GM23338 (cell line): ENCODE measurements at regions not wholly inside any gene's neighbourhood (a gene's known extent, or its start where the extent isn't known, plus 50 kb on each side); places are given as distances from the start of the nearest gene placed in this dataset.

Experiments used
- ATAC-seq: fragments of 200-7000 bp; cut with Tn5 transposase; 3 replicates; pipeline ENCODE4 v1.9.1; 2020
- DNase-seq: peaks from one replicate; pipeline ENCODE4 v3.0.0-alpha.2; 2015; ENCODE audit warnings: low spot score
- H2AFZ ChIP-seq: fragments of 200-600 bp; sonication (generic); 2 replicates; pipeline ENCODE4 v1.8.0; 2016; ENCODE audit warnings: antibody characterized with exemption, mild to moderate bottlenecking, moderate library complexity
- H3F3A ChIP-seq: fragments of 200-600 bp; sonication (generic); replicated peaks from 2 replicates; pipeline ENCODE4 v1.8.0; 2017; ENCODE audit warnings: antibody characterized with exemption, mixed run types, low read depth
- H3K27ac ChIP-seq: fragments of 200-600 bp; sonication (generic); 2 replicates; pipeline ENCODE4 v1.6.1; 2016; ENCODE audit warnings: low read depth
- H3K27me3 ChIP-seq: fragments of 200-600 bp; sonication (generic); 2 replicates; pipeline ENCODE4 v1.8.0; 2016; ENCODE audit warnings: mild to moderate bottlenecking, mixed run types, moderate library complexity; ENCODE audit not compliant: insufficient read depth
- H3K36me3 ChIP-seq: fragments of 200-600 bp; sonication (generic); 2 replicates; pipeline ENCODE4 v1.8.0; 2016; ENCODE audit warnings: mild to moderate bottlenecking; ENCODE audit not compliant: insufficient read depth
- H3K4me1 ChIP-seq: fragments of 200-600 bp; sonication (generic); 2 replicates; pipeline ENCODE4 v1.8.0; 2016; ENCODE audit warnings: mild to moderate bottlenecking, moderate library complexity; ENCODE audit not compliant: insufficient read depth
- H3K4me2 ChIP-seq: fragments of 200-600 bp; sonication (generic); 2 replicates; pipeline ENCODE4 v1.7.1; 2017; ENCODE audit warnings: mixed run types
- H3K4me3 ChIP-seq: fragments of 200-600 bp; sonication (generic); 2 replicates; pipeline ENCODE4 v1.6.1; 2016; ENCODE audit warnings: mixed run types
- H3K79me2 ChIP-seq: fragments of 200-600 bp; sonication (generic); replicated peaks from 2 replicates; pipeline ENCODE4 v1.8.0; 2017; ENCODE audit warnings: mild to moderate bottlenecking; ENCODE audit not compliant: insufficient read depth
- H3K9me2 ChIP-seq: fragments of 200-600 bp; sonication (generic); 2 replicates; pipeline ENCODE4 v1.8.0; 2017; ENCODE audit not compliant: insufficient read depth
- H4K20me1 ChIP-seq: fragments of 200-600 bp; sonication (generic); replicated peaks from 2 replicates; pipeline ENCODE4 v1.8.0; 2017; ENCODE audit warnings: mild to moderate bottlenecking; ENCODE audit not compliant: insufficient read depth
- H3K27ac Mint-ChIP-seq: 2 replicates; pipeline ENCODE4 v1.8.0; 2020; ENCODE audit warnings: inconsistent platforms, mild to moderate bottlenecking, moderate library complexity, mixed read lengths
- H3K27me3 Mint-ChIP-seq: 3 replicates; pipeline ENCODE4 v1.8.0; 2022; ENCODE audit warnings: low read depth, mild to moderate bottlenecking, moderate library complexity, mixed read lengths, inconsistent platforms; ENCODE audit not compliant: insufficient read depth, poor library complexity
- H3K36me3 Mint-ChIP-seq: 3 replicates; pipeline ENCODE4 v1.8.0; 2021; ENCODE audit warnings: low read depth, mild to moderate bottlenecking, inconsistent platforms, moderate library complexity, mixed read lengths
- H3K4me1 Mint-ChIP-seq: 3 replicates; pipeline ENCODE4 v1.8.0; 2020; ENCODE audit warnings: mild to moderate bottlenecking, inconsistent platforms, mixed read lengths
- H3K4me3 Mint-ChIP-seq: 3 replicates; pipeline ENCODE4 v1.8.0; 2021; ENCODE audit warnings: moderate library complexity, mild to moderate bottlenecking, inconsistent platforms, mixed read lengths
- H3K9me3 Mint-ChIP-seq: 3 replicates; pipeline ENCODE4 v1.8.0; 2020; ENCODE audit warnings: moderate library complexity, mild to moderate bottlenecking, inconsistent platforms, mixed read lengths
- CREB1 ChIP-seq: fragments of 250-450 bp; sonication (Bioruptor Pico); IDR thresholded peaks from 2 replicates; pipeline ENCODE4 v1.5.0; 2020; ENCODE audit warnings: low read depth, mild to moderate bottlenecking, moderate library complexity
- EZH2 ChIP-seq: fragments of 200-600 bp; sonication (generic); IDR thresholded peaks from one replicate; pipeline ENCODE4 v1.8.0; 2017; ENCODE audit warnings: antibody characterized with exemption, mild to moderate bottlenecking, low read depth; ENCODE audit not compliant: unreplicated experiment
- EZH2phosphoT487 ChIP-seq: fragments of 200-600 bp; sonication (generic); IDR thresholded peaks from one replicate; pipeline ENCODE4 v1.8.1; 2018; ENCODE audit warnings: antibody characterized with exemption; ENCODE audit not compliant: unreplicated experiment
- JUNB ChIP-seq: IDR thresholded peaks from one replicate; pipeline ENCODE4 v1.6.1; 2016; ENCODE audit warnings: antibody characterized with exemption; ENCODE audit not compliant: unreplicated experiment
- NANOG ChIP-seq: IDR thresholded peaks from 2 replicates; pipeline ENCODE4 v1.6.1; 2016; ENCODE audit warnings: antibody characterized with exemption, borderline replicate concordance
- POLR2AphosphoS5 ChIP-seq: IDR thresholded peaks from 2 replicates; pipeline ENCODE4 v1.6.1; 2016; ENCODE audit warnings: antibody characterized with exemption, low read depth
- STAT1 ChIP-seq: IDR thresholded peaks from one replicate; pipeline ENCODE4 v1.6.1; 2016; ENCODE audit warnings: antibody characterized with exemption; ENCODE audit not compliant: unreplicated experiment
- ZNF114 ChIP-seq: fragments of 250-450 bp; sonication (Bioruptor Pico); IDR thresholded peaks from 2 replicates; pipeline ENCODE4 v1.5.0; 2020; ENCODE audit warnings: mild to moderate bottlenecking, moderate library complexity
- ZNF331 ChIP-seq: fragments of 250-450 bp; sonication (Bioruptor Pico); IDR thresholded peaks from 2 replicates; pipeline ENCODE4 v1.5.0; 2020; ENCODE audit warnings: low read depth, mild to moderate bottlenecking, moderate library complexity
- TF ChIP-seq, protein P1 (sequence below): fragments of 250-450 bp; sonication (Bioruptor Pico); IDR thresholded peaks from 2 replicates; pipeline ENCODE4 v1.5.0; 2020; ENCODE audit warnings: mild to moderate bottlenecking, moderate library complexity
- TF ChIP-seq, protein P2 (sequence below), 2 experiments: fragments of 200-600 bp in 1 of 2; sonication (generic) in 1 of 2; conservative IDR thresholded peaks; 2 replicates each; pipeline versions ENCODE4 v1.5.1 to v1.6.1; 2016 to 2017; ENCODE audit warnings: antibody characterized with exemption in 2 of 2, low read depth in 2 of 2, mild to moderate bottlenecking in 2 of 2, moderate library complexity in 1 of 2
- TF ChIP-seq, protein P3 (sequence below): IDR thresholded peaks from 2 replicates; pipeline ENCODE4 v1.6.1; 2016; ENCODE audit warnings: antibody characterized with exemption
- TF ChIP-seq, protein P4 (sequence below): IDR thresholded peaks from one replicate; pipeline ENCODE4 v1.6.1; 2018; ENCODE audit warnings: antibody characterized with exemption; ENCODE audit not compliant: unreplicated experiment

DNA sequence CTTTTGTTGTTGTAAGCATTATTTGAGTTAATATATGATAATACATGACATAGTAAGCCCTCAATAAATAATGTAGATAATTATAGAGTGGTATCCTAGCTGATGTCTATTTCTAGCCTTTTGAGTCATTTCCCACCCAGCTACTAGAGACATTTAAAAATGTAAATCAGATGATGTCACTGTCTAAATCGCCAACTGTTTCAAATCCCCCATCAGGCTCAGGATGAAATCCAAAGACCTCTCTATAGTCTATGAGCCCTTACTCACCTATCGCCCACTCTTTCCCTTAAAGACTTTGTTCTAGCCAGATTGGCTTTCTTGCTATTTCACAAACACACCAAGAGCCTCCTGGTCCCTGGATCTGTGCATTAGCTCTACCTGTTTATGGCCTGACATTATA lies 135.4 kb upstream of the PLET1 start:
- H3K4me1 ChIP-seq: no peaks in the 10 kb centered on the region
- H3K4me3 ChIP-seq: no peak overlapping the region
- H3F3A ChIP-seq: no peaks in the 10 kb centered on the region
- H4K20me1 ChIP-seq: no peaks in the 10 kb centered on the region
- H3K27me3 ChIP-seq: no peaks in the 10 kb centered on the region
- DNase-seq: no peak
- H3K36me3 ChIP-seq: no peaks in the 10 kb centered on the region
- TF ChIP-seq POLR2AphosphoS5 (no peak), NANOG (no peak), ZNF331 (no peak), EZH2 (no peak), EZH2phosphoT487 (no peak), CREB1 (no peak), STAT1 (no peak), ZNF114 (CRISPR knock-in tag) (no peak), JUNB (no peak)
- TF ChIP-seq, protein P1, sequence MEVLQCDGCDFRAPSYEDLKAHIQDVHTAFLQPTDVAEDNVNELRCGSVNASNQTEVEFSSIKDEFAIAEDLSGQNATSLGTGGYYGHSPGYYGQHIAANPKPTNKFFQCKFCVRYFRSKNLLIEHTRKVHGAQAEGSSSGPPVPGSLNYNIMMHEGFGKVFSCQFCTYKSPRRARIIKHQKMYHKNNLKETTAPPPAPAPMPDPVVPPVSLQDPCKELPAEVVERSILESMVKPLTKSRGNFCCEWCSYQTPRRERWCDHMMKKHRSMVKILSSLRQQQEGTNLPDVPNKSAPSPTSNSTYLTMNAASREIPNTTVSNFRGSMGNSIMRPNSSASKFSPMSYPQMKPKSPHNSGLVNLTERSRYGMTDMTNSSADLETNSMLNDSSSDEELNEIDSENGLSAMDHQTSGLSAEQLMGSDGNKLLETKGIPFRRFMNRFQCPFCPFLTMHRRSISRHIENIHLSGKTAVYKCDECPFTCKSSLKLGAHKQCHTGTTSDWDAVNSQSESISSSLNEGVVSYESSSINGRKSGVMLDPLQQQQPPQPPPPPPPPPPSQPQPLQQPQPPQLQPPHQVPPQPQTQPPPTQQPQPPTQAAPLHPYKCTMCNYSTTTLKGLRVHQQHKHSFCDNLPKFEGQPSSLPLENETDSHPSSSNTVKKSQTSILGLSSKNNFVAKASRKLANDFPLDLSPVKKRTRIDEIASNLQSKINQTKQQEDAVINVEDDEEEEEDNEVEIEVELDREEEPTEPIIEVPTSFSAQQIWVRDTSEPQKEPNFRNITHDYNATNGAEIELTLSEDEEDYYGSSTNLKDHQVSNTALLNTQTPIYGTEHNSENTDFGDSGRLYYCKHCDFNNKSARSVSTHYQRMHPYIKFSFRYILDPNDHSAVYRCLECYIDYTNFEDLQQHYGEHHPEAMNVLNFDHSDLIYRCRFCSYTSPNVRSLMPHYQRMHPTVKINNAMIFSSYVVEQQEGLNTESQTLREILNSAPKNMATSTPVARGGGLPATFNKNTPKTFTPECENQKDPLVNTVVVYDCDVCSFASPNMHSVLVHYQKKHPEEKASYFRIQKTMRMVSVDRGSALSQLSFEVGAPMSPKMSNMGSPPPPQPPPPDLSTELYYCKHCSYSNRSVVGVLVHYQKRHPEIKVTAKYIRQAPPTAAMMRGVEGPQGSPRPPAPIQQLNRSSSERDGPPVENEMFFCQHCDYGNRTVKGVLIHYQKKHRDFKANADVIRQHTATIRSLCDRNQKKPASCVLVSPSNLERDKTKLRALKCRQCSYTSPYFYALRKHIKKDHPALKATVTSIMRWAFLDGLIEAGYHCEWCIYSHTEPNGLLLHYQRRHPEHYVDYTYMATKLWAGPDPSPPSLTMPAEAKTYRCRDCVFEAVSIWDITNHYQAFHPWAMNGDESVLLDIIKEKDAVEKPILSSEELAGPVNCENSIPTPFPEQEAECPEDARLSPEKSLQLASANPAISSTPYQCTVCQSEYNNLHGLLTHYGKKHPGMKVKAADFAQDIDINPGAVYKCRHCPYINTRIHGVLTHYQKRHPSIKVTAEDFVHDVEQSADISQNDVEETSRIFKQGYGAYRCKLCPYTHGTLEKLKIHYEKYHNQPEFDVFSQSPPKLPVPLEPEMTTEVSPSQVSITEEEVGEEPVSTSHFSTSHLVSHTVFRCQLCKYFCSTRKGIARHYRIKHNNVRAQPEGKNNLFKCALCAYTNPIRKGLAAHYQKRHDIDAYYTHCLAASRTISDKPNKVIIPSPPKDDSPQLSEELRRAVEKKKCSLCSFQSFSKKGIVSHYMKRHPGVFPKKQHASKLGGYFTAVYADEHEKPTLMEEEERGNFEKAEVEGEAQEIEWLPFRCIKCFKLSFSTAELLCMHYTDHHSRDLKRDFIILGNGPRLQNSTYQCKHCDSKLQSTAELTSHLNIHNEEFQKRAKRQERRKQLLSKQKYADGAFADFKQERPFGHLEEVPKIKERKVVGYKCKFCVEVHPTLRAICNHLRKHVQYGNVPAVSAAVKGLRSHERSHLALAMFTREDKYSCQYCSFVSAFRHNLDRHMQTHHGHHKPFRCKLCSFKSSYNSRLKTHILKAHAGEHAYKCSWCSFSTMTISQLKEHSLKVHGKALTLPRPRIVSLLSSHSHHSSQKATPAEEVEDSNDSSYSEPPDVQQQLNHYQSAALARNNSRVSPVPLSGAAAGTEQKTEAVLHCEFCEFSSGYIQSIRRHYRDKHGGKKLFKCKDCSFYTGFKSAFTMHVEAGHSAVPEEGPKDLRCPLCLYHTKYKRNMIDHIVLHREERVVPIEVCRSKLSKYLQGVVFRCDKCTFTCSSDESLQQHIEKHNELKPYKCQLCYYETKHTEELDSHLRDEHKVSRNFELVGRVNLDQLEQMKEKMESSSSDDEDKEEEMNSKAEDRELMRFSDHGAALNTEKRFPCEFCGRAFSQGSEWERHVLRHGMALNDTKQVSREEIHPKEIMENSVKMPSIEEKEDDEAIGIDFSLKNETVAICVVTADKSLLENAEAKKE: no peak
- TF ChIP-seq, protein P2, sequence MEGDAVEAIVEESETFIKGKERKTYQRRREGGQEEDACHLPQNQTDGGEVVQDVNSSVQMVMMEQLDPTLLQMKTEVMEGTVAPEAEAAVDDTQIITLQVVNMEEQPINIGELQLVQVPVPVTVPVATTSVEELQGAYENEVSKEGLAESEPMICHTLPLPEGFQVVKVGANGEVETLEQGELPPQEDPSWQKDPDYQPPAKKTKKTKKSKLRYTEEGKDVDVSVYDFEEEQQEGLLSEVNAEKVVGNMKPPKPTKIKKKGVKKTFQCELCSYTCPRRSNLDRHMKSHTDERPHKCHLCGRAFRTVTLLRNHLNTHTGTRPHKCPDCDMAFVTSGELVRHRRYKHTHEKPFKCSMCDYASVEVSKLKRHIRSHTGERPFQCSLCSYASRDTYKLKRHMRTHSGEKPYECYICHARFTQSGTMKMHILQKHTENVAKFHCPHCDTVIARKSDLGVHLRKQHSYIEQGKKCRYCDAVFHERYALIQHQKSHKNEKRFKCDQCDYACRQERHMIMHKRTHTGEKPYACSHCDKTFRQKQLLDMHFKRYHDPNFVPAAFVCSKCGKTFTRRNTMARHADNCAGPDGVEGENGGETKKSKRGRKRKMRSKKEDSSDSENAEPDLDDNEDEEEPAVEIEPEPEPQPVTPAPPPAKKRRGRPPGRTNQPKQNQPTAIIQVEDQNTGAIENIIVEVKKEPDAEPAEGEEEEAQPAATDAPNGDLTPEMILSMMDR (conservative IDR thresholded peaks at IDR 0.05; ENCODE audit: low read depth in 2 of 2): no peak
- TF ChIP-seq, protein P3, sequence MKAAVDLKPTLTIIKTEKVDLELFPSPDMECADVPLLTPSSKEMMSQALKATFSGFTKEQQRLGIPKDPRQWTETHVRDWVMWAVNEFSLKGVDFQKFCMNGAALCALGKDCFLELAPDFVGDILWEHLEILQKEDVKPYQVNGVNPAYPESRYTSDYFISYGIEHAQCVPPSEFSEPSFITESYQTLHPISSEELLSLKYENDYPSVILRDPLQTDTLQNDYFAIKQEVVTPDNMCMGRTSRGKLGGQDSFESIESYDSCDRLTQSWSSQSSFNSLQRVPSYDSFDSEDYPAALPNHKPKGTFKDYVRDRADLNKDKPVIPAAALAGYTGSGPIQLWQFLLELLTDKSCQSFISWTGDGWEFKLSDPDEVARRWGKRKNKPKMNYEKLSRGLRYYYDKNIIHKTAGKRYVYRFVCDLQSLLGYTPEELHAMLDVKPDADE: no peak
- TF ChIP-seq, protein P4, sequence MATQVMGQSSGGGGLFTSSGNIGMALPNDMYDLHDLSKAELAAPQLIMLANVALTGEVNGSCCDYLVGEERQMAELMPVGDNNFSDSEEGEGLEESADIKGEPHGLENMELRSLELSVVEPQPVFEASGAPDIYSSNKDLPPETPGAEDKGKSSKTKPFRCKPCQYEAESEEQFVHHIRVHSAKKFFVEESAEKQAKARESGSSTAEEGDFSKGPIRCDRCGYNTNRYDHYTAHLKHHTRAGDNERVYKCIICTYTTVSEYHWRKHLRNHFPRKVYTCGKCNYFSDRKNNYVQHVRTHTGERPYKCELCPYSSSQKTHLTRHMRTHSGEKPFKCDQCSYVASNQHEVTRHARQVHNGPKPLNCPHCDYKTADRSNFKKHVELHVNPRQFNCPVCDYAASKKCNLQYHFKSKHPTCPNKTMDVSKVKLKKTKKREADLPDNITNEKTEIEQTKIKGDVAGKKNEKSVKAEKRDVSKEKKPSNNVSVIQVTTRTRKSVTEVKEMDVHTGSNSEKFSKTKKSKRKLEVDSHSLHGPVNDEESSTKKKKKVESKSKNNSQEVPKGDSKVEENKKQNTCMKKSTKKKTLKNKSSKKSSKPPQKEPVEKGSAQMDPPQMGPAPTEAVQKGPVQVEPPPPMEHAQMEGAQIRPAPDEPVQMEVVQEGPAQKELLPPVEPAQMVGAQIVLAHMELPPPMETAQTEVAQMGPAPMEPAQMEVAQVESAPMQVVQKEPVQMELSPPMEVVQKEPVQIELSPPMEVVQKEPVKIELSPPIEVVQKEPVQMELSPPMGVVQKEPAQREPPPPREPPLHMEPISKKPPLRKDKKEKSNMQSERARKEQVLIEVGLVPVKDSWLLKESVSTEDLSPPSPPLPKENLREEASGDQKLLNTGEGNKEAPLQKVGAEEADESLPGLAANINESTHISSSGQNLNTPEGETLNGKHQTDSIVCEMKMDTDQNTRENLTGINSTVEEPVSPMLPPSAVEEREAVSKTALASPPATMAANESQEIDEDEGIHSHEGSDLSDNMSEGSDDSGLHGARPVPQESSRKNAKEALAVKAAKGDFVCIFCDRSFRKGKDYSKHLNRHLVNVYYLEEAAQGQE: no peak
- no peak overlapping the region for H2AFZ ChIP-seq
- H3K27ac ChIP-seq: no peak overlapping the region
- Mint-ChIP-seq H3K9me3 (peaks cover 2% of the 10 kb centered on the region; the same call in 2 of the 3 replicates), H3K4me3 (no peak overlapping the region), H3K27ac (no peak overlapping the region), H3K36me3 (no peaks in the 10 kb centered on the region), H3K4me1 (no peaks in the 10 kb centered on the region; the same call in 2 of the 3 replicates), H3K27me3 (peaks cover 6% of the 10 kb centered on the region)
- no peak for ATAC-seq
- H3K79me2 ChIP-seq: no peaks in the 10 kb centered on the region
- H3K4me2 ChIP-seq: no peak overlapping the region
- H3K9me2 ChIP-seq: 0 out of 2 replicates have a peak, but pooled peaks cover 3% of the 10 kb centered on the region
